H1 (cell line): ENCODE measurements at regions not wholly inside any gene's neighbourhood (a gene's known extent, or its start where the extent isn't known, plus 50 kb on each side); places are given as distances from the start of the nearest gene placed in this dataset.

Source experiments
- CTCF ChIA-PET: fragments of 300-600 bp; sonication (Branson Sonifier 250); formaldehyde crosslinking; loops from one replicate; lab custom pipeline; 2021; ENCODE audit not compliant: partially characterized antibody; lab: Charles Lee
- POLR2A ChIA-PET: fragments of 300-600 bp; sonication (Branson Sonifier 250); formaldehyde crosslinking; loops from one replicate; lab custom pipeline; 2021; ENCODE audit warnings: inconsistent platforms; ENCODE audit not compliant: partially characterized antibody; lab: Charles Lee
- DNase-seq, 2 experiments: peaks; one replicate each; pipeline versions ENCODE4 v3.0.0 to v3.0.0-alpha.2; 2010 to 2022; ENCODE audit warnings: low spot score in 2 of 2, low read depth in 1 of 2, mixed read lengths in 1 of 2
- FAIRE-seq: peaks from 2 replicates; lab custom pipeline; 2011; peaks lifted over from hg19 to GRCh38; lab: Jason Lieb, UNC
- H2AFZ ChIP-seq: 2 replicates; pipeline ENCODE4 v1.8.1; 2012; ENCODE audit warnings: low read length, inconsistent platforms
- H2AK5ac ChIP-seq: 2 replicates; pipeline ENCODE4 v1.6.1; 2013; ENCODE audit warnings: low read depth, low read length
- H2BK120ac ChIP-seq: replicated peaks from 2 replicates; pipeline ENCODE3; 2013; ENCODE audit warnings: low read depth, low read length, inconsistent platforms
- H2BK12ac ChIP-seq: 2 replicates; pipeline ENCODE4 v1.6.1; 2013; ENCODE audit warnings: low read depth, low read length
- H2BK15ac ChIP-seq: 2 replicates; pipeline ENCODE4 v1.6.1; 2013; ENCODE audit warnings: low read length
- H2BK20ac ChIP-seq: 2 replicates; pipeline ENCODE4 v1.6.1; 2013; ENCODE audit warnings: low read length
- H2BK5ac ChIP-seq: 2 replicates; pipeline ENCODE4 v1.6.1; 2013; ENCODE audit warnings: low read depth, low read length
- H3K14ac ChIP-seq: 2 replicates; pipeline ENCODE4 v1.6.1; 2013; ENCODE audit warnings: inconsistent platforms; ENCODE audit not compliant: insufficient read length
- H3K18ac ChIP-seq: 2 replicates; pipeline ENCODE4 v1.6.1; 2013; ENCODE audit warnings: low read length; ENCODE audit errors: extremely low read depth
- H3K23ac ChIP-seq: 2 replicates; pipeline ENCODE4 v1.6.1; 2013; ENCODE audit warnings: inconsistent platforms; ENCODE audit not compliant: insufficient read length
- H3K23me2 ChIP-seq: 2 replicates; pipeline ENCODE4 v1.6.1; 2013; ENCODE audit warnings: low read depth, low read length
- H3K27ac ChIP-seq: 2 replicates; pipeline ENCODE4 v1.6.1; 2011; ENCODE audit warnings: low read depth, low read length, inconsistent platforms
- H3K27me3 ChIP-seq, 4 experiments: replicated peaks in 1 of 4; 1 replicate in 1 of 4; 2 replicates in 3 of 4; pipeline versions ENCODE4 v1.6.1 to v1.8.1; 2011 to 2013; ENCODE audit warnings: low read length in 3 of 4, mild to moderate bottlenecking in 3 of 4, inconsistent platforms in 2 of 4, mixed read lengths in 2 of 4, moderate library complexity in 1 of 4; ENCODE audit not compliant: control insufficient read depth in 3 of 4, insufficient read depth in 3 of 4; ENCODE audit errors: extremely low read depth in 1 of 4
- H3K36me3 ChIP-seq, 4 experiments: 2 replicates each; pipeline versions ENCODE4 v1.6.1 to v1.8.1; 2011 to 2013; ENCODE audit warnings: mild to moderate bottlenecking in 4 of 4, low read length in 3 of 4, moderate library complexity in 2 of 4, control low read depth in 1 of 4, inconsistent platforms in 1 of 4; ENCODE audit not compliant: insufficient read depth in 4 of 4, control insufficient read depth in 2 of 4
- H3K4ac ChIP-seq: replicated peaks from 2 replicates; pipeline ENCODE3; 2013; ENCODE audit warnings: low read length, low read depth, mixed read lengths, inconsistent platforms; ENCODE audit not compliant: insufficient read length
- H3K4me1 ChIP-seq, 4 experiments: replicated peaks in 1 of 4; 1 replicate in 1 of 4; 2 replicates in 3 of 4; pipeline versions ENCODE4 v1.6.1 to v1.8.1; 2011 to 2013; ENCODE audit warnings: low read length in 3 of 4, inconsistent platforms in 2 of 4, mixed read lengths in 1 of 4; ENCODE audit not compliant: insufficient read depth in 4 of 4, control insufficient read depth in 3 of 4
- H3K4me2 ChIP-seq, 2 experiments: 2 replicates each; pipeline versions ENCODE4 v1.6.1 to v1.8.1; 2011 to 2013; ENCODE audit warnings: low read depth in 2 of 2, low read length in 2 of 2, control low read depth in 1 of 2, inconsistent platforms in 1 of 2, mild to moderate bottlenecking in 1 of 2; ENCODE audit not compliant: insufficient read depth in 1 of 2
- H3K4me3 ChIP-seq, 4 experiments: fragments of 200-600, 300-600 bp in 1 of 4; sonication (generic), shearing (Covaris generic), sonication (Bioruptor Twin) in 1 of 4; 2 replicates each; pipeline versions ENCODE4 v1.5.1 to v1.8.1; 2011 to 2016; ENCODE audit warnings: low read length in 4 of 4, low read depth in 3 of 4, control low read depth in 2 of 4, inconsistent platforms in 2 of 4, mild to moderate bottlenecking in 2 of 4, mixed read lengths in 1 of 4, moderate library complexity in 1 of 4; ENCODE audit not compliant: insufficient read depth in 2 of 4; ENCODE audit errors: extremely low read depth in 1 of 4
- H3K56ac ChIP-seq: replicated peaks from 2 replicates; pipeline ENCODE3; 2013; ENCODE audit warnings: low read depth, mild to moderate bottlenecking, mixed read lengths, low read length, inconsistent platforms; ENCODE audit not compliant: insufficient read length
- H3K79me1 ChIP-seq: 2 replicates; pipeline ENCODE4 v1.6.1; 2013; ENCODE audit warnings: low read depth, low read length, control low read depth
- H3K79me2 ChIP-seq, 2 experiments: 2 replicates each; pipeline versions ENCODE4 v1.6.1 to v1.8.1; 2012 to 2013; ENCODE audit warnings: low read length in 2 of 2, mild to moderate bottlenecking in 2 of 2, inconsistent platforms in 1 of 2; ENCODE audit not compliant: insufficient read depth in 2 of 2, control insufficient read depth in 1 of 2
- H3K9ac ChIP-seq, 4 experiments: replicated peaks in 1 of 4; 1 replicate in 1 of 4; 2 replicates in 3 of 4; pipeline versions ENCODE4 v1.6.1 to v1.8.1; 2011 to 2013; ENCODE audit warnings: low read depth in 3 of 4, low read length in 3 of 4, control low read depth in 2 of 4, mild to moderate bottlenecking in 2 of 4, moderate library complexity in 2 of 4, inconsistent platforms in 1 of 4; ENCODE audit errors: extremely low read depth in 1 of 4
- H3K9me3 ChIP-seq, 2 experiments: 2 replicates each; pipeline versions ENCODE4 v1.6.1 to v1.8.1; 2012 to 2013; ENCODE audit warnings: mild to moderate bottlenecking in 2 of 2, moderate library complexity in 2 of 2, control low read depth in 1 of 2, inconsistent platforms in 1 of 2, low read depth in 1 of 2, low read length in 1 of 2, mixed read lengths in 1 of 2; ENCODE audit not compliant: insufficient read depth in 2 of 2
- H4K20me1 ChIP-seq, 2 experiments: replicated peaks in 1 of 2; 2 replicates each; pipeline versions ENCODE3 to v1.8.1; 2011 to 2013; ENCODE audit warnings: inconsistent platforms in 2 of 2, low read length in 2 of 2, mild to moderate bottlenecking in 1 of 2; ENCODE audit not compliant: insufficient read depth in 2 of 2, control insufficient read depth in 1 of 2
- H4K5ac ChIP-seq: 2 replicates; pipeline ENCODE4 v1.6.1; 2013; ENCODE audit warnings: low read length, low read depth, mixed read lengths, inconsistent platforms; ENCODE audit not compliant: insufficient read length
- H4K8ac ChIP-seq: 2 replicates; pipeline ENCODE4 v1.8.0; 2013; ENCODE audit warnings: mild to moderate bottlenecking, moderate library complexity, low read length, inconsistent platforms; ENCODE audit not compliant: insufficient read depth; ENCODE audit errors: extremely low read depth
- H4K91ac ChIP-seq: replicated peaks from 2 replicates; pipeline ENCODE3; 2013; ENCODE audit warnings: low read length, mixed read lengths, inconsistent platforms; ENCODE audit not compliant: insufficient read length
- BCL11A ChIP-seq, 2 experiments: IDR thresholded peaks; one replicate each; pipeline ENCODE4 v1.6.1; 2011; ENCODE audit warnings: low read depth in 2 of 2, low read length in 2 of 2, mild to moderate bottlenecking in 2 of 2
- EGR1 ChIP-seq: IDR thresholded peaks from 2 replicates; pipeline ENCODE4 v1.6.1; 2011; ENCODE audit warnings: low read depth, low read length, borderline replicate concordance
- GABPA ChIP-seq: IDR thresholded peaks from 2 replicates; pipeline ENCODE4 v1.6.1; 2011; ENCODE audit warnings: mild to moderate bottlenecking, low read length, moderate library complexity, borderline replicate concordance; ENCODE audit not compliant: insufficient read depth
- GTF2F1 ChIP-seq: IDR thresholded peaks from 2 replicates; pipeline ENCODE4 v1.6.1; 2012; ENCODE audit warnings: low read depth, low read length, improper control_type of control experiment, borderline replicate concordance
- PHF8 ChIP-seq: fragments of 200-600 bp; sonication (generic); conservative IDR thresholded peaks from 2 replicates; pipeline ENCODE4 v1.7.1; 2012; ENCODE audit warnings: low read depth, mild to moderate bottlenecking, inconsistent platforms, low read length, moderate library complexity
- RBBP5 ChIP-seq: IDR thresholded peaks from 2 replicates; pipeline ENCODE4 v1.7.1; 2012; ENCODE audit warnings: low read depth, mild to moderate bottlenecking, inconsistent platforms, low read length, moderate library complexity, borderline replicate concordance
- SAP30 ChIP-seq: fragments of 300-600 bp; sonication (generic); IDR thresholded peaks from 2 replicates; pipeline ENCODE4 v1.7.1; 2012; ENCODE audit warnings: low read length, moderate library complexity, mild to moderate bottlenecking, inconsistent platforms; ENCODE audit not compliant: insufficient read depth, insufficient replicate concordance
- SIN3A ChIP-seq, 2 experiments: IDR thresholded peaks in 1 of 2; conservative IDR thresholded peaks in 1 of 2; 2 replicates each; pipeline ENCODE4 v1.6.1; 2011 to 2012; ENCODE audit warnings: low read length in 2 of 2, improper control_type of control experiment in 1 of 2, low read depth in 1 of 2, mild to moderate bottlenecking in 1 of 2
- TAF7 ChIP-seq: optimal IDR thresholded peaks from 2 replicates; pipeline ENCODE3; 2011; ENCODE audit warnings: low read depth, mild to moderate bottlenecking, inconsistent platforms, low read length, moderate library complexity, borderline replicate concordance
- TCF12 ChIP-seq: IDR thresholded peaks from 2 replicates; pipeline ENCODE4 v1.6.1; 2011; ENCODE audit warnings: low read depth, mild to moderate bottlenecking, low read length
- YY1 ChIP-seq: IDR thresholded peaks from 2 replicates; pipeline ENCODE4 v1.6.1; 2011; ENCODE audit warnings: low read depth, mild to moderate bottlenecking, low read length
- WGBS, 2 experiments: shearing (Covaris generic) in 1 of 2; methylation state at CpG; one replicate each; pipeline versions ENCODE4 v1.1.6 to v1.1.7; 2013 to 2015; ENCODE audit warnings: low lambda C conversion rate in 2 of 2, mixed read lengths in 2 of 2, inconsistent platforms in 1 of 2, low coverage in 1 of 2, missing lambda C conversion rate in 1 of 2; ENCODE audit not compliant: insufficient replicate concordance in 2 of 2, insufficient coverage in 1 of 2, insufficient read length in 1 of 2; ENCODE audit errors: extremely low coverage in 1 of 2, missing lambda C conversion rate in 1 of 2; 5-methylcytosine and 5-hydroxymethylcytosine counted together
- TF ChIP-seq, protein P1 (sequence below): IDR thresholded peaks from 2 replicates; pipeline ENCODE4 v1.6.1; 2011; ENCODE audit warnings: low read depth, mild to moderate bottlenecking, low read length; ENCODE audit not compliant: insufficient read depth

DNA sequence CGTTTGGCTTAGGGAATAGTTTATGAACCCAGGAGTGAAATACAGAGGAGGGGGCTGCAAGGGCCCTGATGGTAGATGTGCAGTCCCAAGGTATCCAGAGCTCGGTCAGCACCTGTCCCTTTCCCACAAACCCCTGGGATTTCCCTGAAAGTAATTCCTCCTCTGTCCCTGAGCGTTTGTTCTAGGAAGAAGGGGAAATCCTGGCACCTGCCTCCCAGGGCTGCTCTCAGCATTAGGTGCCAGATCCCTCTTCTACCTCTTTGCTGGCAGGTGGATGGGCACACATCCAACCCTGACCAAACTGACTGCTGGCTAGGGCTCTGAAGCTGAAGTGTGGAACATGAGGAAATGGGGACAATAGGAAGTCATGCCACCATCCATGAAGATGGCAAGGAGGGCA, 824.0 kb downstream of the SLC4A3 start:
- H4K20me1 ChIP-seq, result no peaks in the 10 kb centered on the region
- H2BK120ac ChIP-seq, result no peak overlapping the region
- H3K4me2 ChIP-seq, result no peak overlapping the region
- no peaks in the 10 kb centered on the region for H3K79me2 ChIP-seq
- no peak overlapping the region for H3K4ac ChIP-seq
- no peak for DNase-seq
- CTCF ChIA-PET, result no interaction called here
- no peak overlapping the region for H4K91ac ChIP-seq
- POLR2A ChIA-PET, result no interaction called here
- no peak overlapping the region for H4K8ac ChIP-seq
- no peak overlapping the region for H3K23ac ChIP-seq
- H2BK15ac ChIP-seq, result no peak overlapping the region
- no peak overlapping the region for H3K56ac ChIP-seq
- no peaks in the 10 kb centered on the region for H3K4me1 ChIP-seq
- no peak overlapping the region for H2AFZ ChIP-seq
- H3K4me3 ChIP-seq, result no peak overlapping the region
- no peak overlapping the region for H2BK5ac ChIP-seq
- H3K18ac ChIP-seq, result no peak overlapping the region
- H3K9me3 ChIP-seq, result no peaks in the 10 kb centered on the region
- 98% methylated on average over 3 of the region's 3 CpGs; no CpG with 5 or more reads in 1 of the 2 experiments for WGBS, 2 experiments
- H3K27me3 ChIP-seq, result no peaks in the 10 kb centered on the region
- no peak for FAIRE-seq
- no peak overlapping the region for H3K9ac ChIP-seq
- no peak overlapping the region for H2BK20ac ChIP-seq
- H3K23me2 ChIP-seq, result no peaks in the 10 kb centered on the region
- H3K79me1 ChIP-seq, result no peaks in the 10 kb centered on the region
- no peak overlapping the region for H2BK12ac ChIP-seq
- no peak overlapping the region for H3K14ac ChIP-seq
- H3K27ac ChIP-seq, result no peak overlapping the region
- H4K5ac ChIP-seq, result no peak overlapping the region
- H2AK5ac ChIP-seq, result no peak overlapping the region
- no peaks in the 10 kb centered on the region for H3K36me3 ChIP-seq
- TF ChIP-seq EGR1, result no peak
- no peak for TF ChIP-seq YY1
- no peak for TF ChIP-seq SIN3A (conservative IDR thresholded peaks at IDR 0.05 in 1 of 2, IDR thresholded peaks at IDR 0.05 in 1 of 2; ENCODE audit: low read depth in 1 of 2, low read length in 2 of 2)
- no peak for TF ChIP-seq SAP30
- TF ChIP-seq, protein P1, sequence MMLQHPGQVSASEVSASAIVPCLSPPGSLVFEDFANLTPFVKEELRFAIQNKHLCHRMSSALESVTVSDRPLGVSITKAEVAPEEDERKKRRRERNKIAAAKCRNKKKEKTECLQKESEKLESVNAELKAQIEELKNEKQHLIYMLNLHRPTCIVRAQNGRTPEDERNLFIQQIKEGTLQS, result no peak
- TF ChIP-seq PHF8, result no peak
- TF ChIP-seq GTF2F1, result no peak
- no peak for TF ChIP-seq TAF7
- no peak for TF ChIP-seq GABPA
- TF ChIP-seq BCL11A (IDR thresholded peaks at IDR 0.05; ENCODE audit: low read depth in 2 of 2, low read length in 2 of 2), result no peak
- no peak for TF ChIP-seq RBBP5
- no peak for TF ChIP-seq TCF12
